ENCODE measurements at regions not wholly inside any gene's neighbourhood (a gene's known extent, or its start where the extent isn't known, plus 50 kb on each side); places are given as distances from the start of the nearest gene placed in this dataset.

- no peaks in the 10 kb centered on the region for H3K4me1 ChIP-seq
- no peak for ATAC-seq
- H3K27ac ChIP-seq: no peak overlapping the region
- intact Hi-C loops (cut with DNase I): no loop called here
- TF ChIP-seq CTCF (IDR thresholded peaks at IDR 0.05): no peak
- no peak for DNase-seq
- no peak overlapping the region for H3K4me3 ChIP-seq
- no peaks in the 10 kb centered on the region for H3K27me3 ChIP-seq
- no peaks in the 10 kb centered on the region for H3K9me3 ChIP-seq
- no peaks in the 10 kb centered on the region for H3K36me3 ChIP-seq
Observed at GRCh38 chr13:75915066-75915465, 278.9 kb downstream of the LMO7 start.

- Histone ChIP-seq H3K9me3 (no peaks in the 10 kb centered on the region), H3K27me3 (no peaks in the 10 kb centered on the region), H3K4me3 (no peak overlapping the region), H3K36me3 (no peaks in the 10 kb centered on the region), H3K27ac (no peak overlapping the region), H3K4me1 (no peaks in the 10 kb centered on the region)
- intact Hi-C loops (cut with DNase I): no loop called here
- DNase-seq (no peak), ATAC-seq (no peak)
- no peak for TF ChIP-seq CTCF (IDR thresholded peaks at IDR 0.05)
Observed at GRCh38 chr13:75913925-75914324, 277.8 kb downstream of the LMO7 start.

GRCh38 chr13:75910591-75910990 is 274.5 kb downstream of the LMO7 start:
- intact Hi-C loops (cut with DNase I): no loop called here
- no peak for ATAC-seq
- H3K27me3 ChIP-seq: no peaks in the 10 kb centered on the region
- no peaks in the 10 kb centered on the region for H3K4me1 ChIP-seq
- no peak overlapping the region for H3K27ac ChIP-seq
- H3K9me3 ChIP-seq: no peaks in the 10 kb centered on the region
- H3K4me3 ChIP-seq: no peak overlapping the region
- no peaks in the 10 kb centered on the region for H3K36me3 ChIP-seq
- DNase-seq: no peak
- TF ChIP-seq CTCF (IDR thresholded peaks at IDR 0.05): no peak
